Activated T-helper 2 cell treated with anti-CD3 and anti-CD28 coated beads, Interferon-gamma antibody, Interleukin-2, Interleukin-4, amounts not matched to agents 10 μg/mL and 5 μg/mL and 100 μg/mL, durations not matched to agents 14 hours and 24 hours and 36 hours (primary cell): ENCODE measurements at regions not wholly inside any gene's neighbourhood (a gene's known extent, or its start where the extent isn't known, plus 50 kb on each side); places are given as distances from the start of the nearest gene placed in this dataset.

Experiments used
- DNase-seq: peaks from one replicate; pipeline ENCODE4 v3.0.0; 2021; ENCODE audit warnings: low spot score
- H3K27ac Mint-ChIP-seq: one replicate; pipeline ENCODE4 v1.8.0; 2021; ENCODE audit warnings: mixed read lengths
- H3K27me3 Mint-ChIP-seq: one replicate; pipeline ENCODE4 v1.8.0; 2021; ENCODE audit warnings: low read depth, mixed read lengths
- H3K36me3 Mint-ChIP-seq: one replicate; pipeline ENCODE4 v1.8.0; 2021; ENCODE audit warnings: low read depth, mixed read lengths
- H3K4me1 Mint-ChIP-seq: one replicate; pipeline ENCODE4 v1.8.0; 2021; ENCODE audit warnings: low read depth, mixed read lengths
- H3K4me3 Mint-ChIP-seq: one replicate; pipeline ENCODE4 v1.8.0; 2021; ENCODE audit warnings: low read depth, mild to moderate bottlenecking, moderate library complexity, mixed read lengths
- H3K9me3 Mint-ChIP-seq: one replicate; pipeline ENCODE4 v1.8.0; 2021; ENCODE audit warnings: mixed read lengths
- intact Hi-C: fragments of 100-400 bp; cut with micrococcal nuclease; formaldehyde crosslinking; loops from one replicate; pipeline ENCODE4 v1.15.1; 2023

DNA sequence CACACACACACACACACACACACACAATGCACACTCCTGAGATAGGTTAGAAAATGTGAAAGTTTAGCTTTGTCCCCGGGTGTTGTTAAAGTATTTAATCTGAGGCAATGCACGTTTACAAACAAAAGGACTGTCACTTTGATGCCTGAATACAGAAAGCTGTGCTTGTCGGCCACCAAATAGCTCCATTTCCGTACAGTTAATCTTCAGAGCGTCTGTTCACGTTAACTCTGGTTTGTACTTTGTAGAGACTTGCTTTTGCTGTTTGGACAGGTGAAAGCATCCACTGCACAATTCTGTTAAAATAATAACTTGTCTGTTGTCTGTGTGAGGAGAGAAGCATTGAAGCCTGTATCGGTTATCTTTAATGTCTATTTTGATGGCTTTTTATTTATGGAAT, 267.8 kb downstream of the FGF9 start:
- H3K4me3 Mint-ChIP-seq = no peak overlapping the region
- H3K4me1 Mint-ChIP-seq = no peaks in the 10 kb centered on the region
- H3K36me3 Mint-ChIP-seq = no peaks in the 10 kb centered on the region
- no peak for DNase-seq
- H3K27me3 Mint-ChIP-seq = no peaks in the 10 kb centered on the region
- peaks cover 8% of the 10 kb centered on the region for H3K9me3 Mint-ChIP-seq
- H3K27ac Mint-ChIP-seq = no peak overlapping the region
- intact Hi-C loops = no loop called here

- Mint-ChIP-seq H3K36me3 (peaks cover 4% of the 10 kb centered on the region), H3K4me3 (no peak overlapping the region), H3K9me3 (peaks cover 29% of the 10 kb centered on the region), H3K27me3 (no peaks in the 10 kb centered on the region), H3K27ac (no peak overlapping the region), H3K4me1 (no peaks in the 10 kb centered on the region)
- intact Hi-C loops = no loop called here
- no peak for DNase-seq
Measured at GRCh38 chr13:21942061-21942460, 271.2 kb downstream of the FGF9 start.

DNA sequence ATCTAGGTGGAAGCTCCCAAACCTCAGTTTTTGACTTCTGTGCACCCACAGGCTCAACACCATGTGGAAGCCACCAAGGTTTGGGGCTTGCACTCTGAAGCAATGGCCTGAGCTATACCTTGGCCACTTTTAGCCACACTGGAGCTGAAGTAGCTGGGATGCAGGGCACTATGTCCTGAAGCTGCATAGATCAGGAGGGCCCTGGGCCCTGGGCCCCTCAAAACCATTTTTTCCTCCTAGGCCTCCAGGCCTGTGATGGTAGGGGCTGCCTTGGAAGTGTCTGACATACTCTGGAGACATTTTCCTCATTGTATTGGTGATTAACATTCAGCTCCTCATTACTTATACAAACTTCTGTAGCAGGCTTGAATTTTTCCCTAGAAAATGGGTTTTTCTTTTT, 273.7 kb downstream of the FGF9 start:
- no peak overlapping the region for H3K27ac Mint-ChIP-seq
- intact Hi-C loops = no loop called here
- peaks cover 34% of the 10 kb centered on the region for H3K9me3 Mint-ChIP-seq
- no peak for DNase-seq
- no peak overlapping the region for H3K4me3 Mint-ChIP-seq
- no peaks in the 10 kb centered on the region for H3K4me1 Mint-ChIP-seq
- peaks cover 4% of the 10 kb centered on the region for H3K36me3 Mint-ChIP-seq
- no peaks in the 10 kb centered on the region for H3K27me3 Mint-ChIP-seq

GRCh38 chr13:21945195-21945594, 274.3 kb downstream of the FGF9 start:
- no peaks in the 10 kb centered on the region for H3K4me1 Mint-ChIP-seq
- intact Hi-C loops = no loop called here
- H3K4me3 Mint-ChIP-seq = no peak overlapping the region
- H3K27ac Mint-ChIP-seq = no peak overlapping the region
- no peaks in the 10 kb centered on the region for H3K27me3 Mint-ChIP-seq
- DNase-seq = no peak
- H3K9me3 Mint-ChIP-seq = peaks cover 34% of the 10 kb centered on the region
- H3K36me3 Mint-ChIP-seq = peaks cover 4% of the 10 kb centered on the region

DNA sequence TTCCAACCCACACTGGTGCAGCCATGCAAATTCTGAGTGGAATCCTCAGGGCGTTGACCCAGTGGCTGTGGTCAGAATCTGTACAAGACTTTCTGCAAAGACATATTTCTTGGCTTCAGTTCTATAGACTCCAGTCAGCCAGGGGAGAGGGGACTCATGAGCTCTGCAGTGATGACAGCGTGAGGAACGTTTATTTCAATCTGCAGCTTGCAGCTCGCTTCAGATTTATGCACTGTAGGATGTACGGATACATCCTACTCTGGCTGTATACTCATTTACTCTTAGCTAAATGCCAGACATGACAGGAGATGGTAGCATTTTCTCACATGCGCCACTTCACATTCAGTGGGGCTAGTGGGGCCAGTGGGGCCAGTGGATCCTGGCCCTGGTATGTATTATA, 276.1 kb downstream of the FGF9 start:
- intact Hi-C loops = no loop called here
- DNase-seq = no peak
- peaks cover 34% of the 10 kb centered on the region for H3K9me3 Mint-ChIP-seq
- peaks cover 4% of the 10 kb centered on the region for H3K36me3 Mint-ChIP-seq
- H3K27ac Mint-ChIP-seq = no peak overlapping the region
- H3K4me3 Mint-ChIP-seq = no peak overlapping the region
- H3K27me3 Mint-ChIP-seq = no peaks in the 10 kb centered on the region
- no peaks in the 10 kb centered on the region for H3K4me1 Mint-ChIP-seq

- Mint-ChIP-seq H3K27me3 (no peaks in the 10 kb centered on the region), H3K4me1 (no peaks in the 10 kb centered on the region), H3K9me3 (peaks cover 27% of the 10 kb centered on the region), H3K36me3 (peaks cover 4% of the 10 kb centered on the region), H3K4me3 (no peak overlapping the region), H3K27ac (no peak overlapping the region)
- intact Hi-C loops = no loop called here
- DNase-seq = no peak
Measured at GRCh38 chr13:21948769-21949474, 278.0 kb downstream of the FGF9 start.

DNA sequence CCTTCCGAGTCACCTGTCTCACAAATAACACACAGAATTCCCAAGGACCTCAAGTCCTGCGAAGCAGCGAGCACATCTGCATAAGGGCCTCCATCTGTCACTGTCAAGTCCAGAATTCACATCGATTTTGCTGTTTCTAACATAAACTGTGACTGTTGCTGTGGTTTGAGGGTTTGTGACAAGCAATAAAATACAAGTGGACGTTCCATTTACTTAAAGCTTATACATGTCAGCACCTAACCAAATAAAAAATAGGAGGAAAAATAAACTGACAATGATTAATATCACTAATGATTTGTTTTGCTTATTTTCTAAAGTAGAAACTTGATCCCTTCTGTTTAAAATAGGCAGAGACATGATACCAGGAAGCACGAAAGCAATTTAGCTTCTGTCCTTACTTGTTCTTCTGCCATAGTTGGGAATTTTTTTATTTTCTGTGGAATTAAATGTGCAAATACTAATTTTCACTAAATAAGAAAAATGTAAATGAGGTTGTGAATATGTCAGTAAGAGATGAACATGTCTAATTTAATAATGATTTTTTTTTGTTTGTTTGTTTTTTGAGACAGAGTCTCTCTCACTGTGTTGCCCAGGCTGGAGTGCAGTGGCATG, 279.1 kb downstream of the FGF9 start:
- Mint-ChIP-seq H3K27ac (no peak overlapping the region), H3K4me1 (no peaks in the 10 kb centered on the region), H3K27me3 (no peaks in the 10 kb centered on the region), H3K36me3 (peaks cover 4% of the 10 kb centered on the region), H3K4me3 (no peak overlapping the region), H3K9me3 (peaks cover 24% of the 10 kb centered on the region)
- no peak for DNase-seq
- intact Hi-C loops = no loop called here

- Mint-ChIP-seq H3K27ac (no peak overlapping the region), H3K4me1 (no peaks in the 10 kb centered on the region), H3K4me3 (no peak overlapping the region), H3K27me3 (no peaks in the 10 kb centered on the region), H3K36me3 (no peaks in the 10 kb centered on the region), H3K9me3 (peaks cover 13% of the 10 kb centered on the region)
- no peak for DNase-seq
- intact Hi-C loops = no loop called here
Measured at GRCh38 chr13:21956666-21957065, 285.8 kb downstream of the FGF9 start.

- Mint-ChIP-seq H3K4me3 (no peak overlapping the region), H3K27ac (no peak overlapping the region), H3K27me3 (no peaks in the 10 kb centered on the region), H3K36me3 (no peaks in the 10 kb centered on the region), H3K9me3 (peaks cover 13% of the 10 kb centered on the region), H3K4me1 (no peaks in the 10 kb centered on the region)
- intact Hi-C loops = no loop called here
- DNase-seq = no peak
Measured at GRCh38 chr13:21957833-21958232, 287.0 kb downstream of the FGF9 start.

GRCh38 chr13:21960108-21960507, 289.2 kb downstream of the FGF9 start:
- Mint-ChIP-seq H3K9me3 (peaks cover 13% of the 10 kb centered on the region), H3K27me3 (no peaks in the 10 kb centered on the region), H3K4me3 (no peak overlapping the region), H3K27ac (no peak overlapping the region), H3K4me1 (no peaks in the 10 kb centered on the region), H3K36me3 (no peaks in the 10 kb centered on the region)
- intact Hi-C loops = no loop called here
- DNase-seq = no peak

DNA sequence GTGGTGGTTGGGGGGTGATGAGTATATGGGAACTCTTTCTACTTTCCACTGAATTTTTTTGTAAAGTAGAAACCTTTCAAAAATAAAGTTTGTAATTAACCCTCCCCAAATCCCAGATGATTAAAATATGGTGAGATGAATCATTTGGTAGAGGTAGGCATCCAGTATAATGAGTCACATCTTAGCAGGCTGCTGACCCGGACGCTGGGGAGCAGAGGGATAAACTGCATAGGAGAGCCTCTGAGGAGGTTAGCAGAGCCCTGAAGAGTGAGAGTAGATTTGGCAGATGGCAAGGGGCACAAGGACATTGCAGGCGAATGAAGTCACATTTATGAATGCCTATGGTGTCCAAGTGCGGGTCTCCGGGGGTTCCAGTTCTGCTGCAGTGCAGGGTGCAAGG, 293.8 kb downstream of the FGF9 start:
- intact Hi-C loops = no loop called here
- Mint-ChIP-seq H3K4me1 (peaks cover 2% of the 10 kb centered on the region), H3K9me3 (peaks cover 5% of the 10 kb centered on the region), H3K27ac (no peak overlapping the region), H3K36me3 (no peaks in the 10 kb centered on the region), H3K4me3 (no peak overlapping the region), H3K27me3 (no peaks in the 10 kb centered on the region)
- no peak for DNase-seq

DNA sequence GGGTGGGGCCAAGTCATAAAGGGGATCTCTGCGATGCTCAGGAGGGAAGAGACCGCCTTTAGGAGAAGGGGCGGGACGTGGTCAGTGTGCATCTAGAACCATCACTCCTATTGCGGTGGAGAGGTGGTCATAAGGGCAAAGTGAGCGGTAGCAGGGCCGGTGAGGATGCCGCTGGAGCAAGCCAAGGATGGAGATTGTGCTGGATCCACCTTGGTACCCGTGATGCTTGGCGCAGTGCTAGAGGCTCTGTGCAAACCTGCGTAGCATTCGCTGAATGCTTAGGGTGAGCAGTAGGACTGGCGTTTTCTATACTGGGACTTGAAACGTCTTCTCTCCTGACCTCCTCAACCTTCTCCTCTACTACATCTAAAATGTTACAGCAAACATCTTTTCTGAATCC, 294.2 kb downstream of the FGF9 start:
- DNase-seq = no peak
- H3K27ac Mint-ChIP-seq = no peak overlapping the region
- intact Hi-C loops = no loop called here
- H3K27me3 Mint-ChIP-seq = no peaks in the 10 kb centered on the region
- peaks cover 2% of the 10 kb centered on the region for H3K4me1 Mint-ChIP-seq
- no peaks in the 10 kb centered on the region for H3K36me3 Mint-ChIP-seq
- H3K4me3 Mint-ChIP-seq = no peak overlapping the region
- H3K9me3 Mint-ChIP-seq = peaks cover under 1% of the 10 kb centered on the region

DNA sequence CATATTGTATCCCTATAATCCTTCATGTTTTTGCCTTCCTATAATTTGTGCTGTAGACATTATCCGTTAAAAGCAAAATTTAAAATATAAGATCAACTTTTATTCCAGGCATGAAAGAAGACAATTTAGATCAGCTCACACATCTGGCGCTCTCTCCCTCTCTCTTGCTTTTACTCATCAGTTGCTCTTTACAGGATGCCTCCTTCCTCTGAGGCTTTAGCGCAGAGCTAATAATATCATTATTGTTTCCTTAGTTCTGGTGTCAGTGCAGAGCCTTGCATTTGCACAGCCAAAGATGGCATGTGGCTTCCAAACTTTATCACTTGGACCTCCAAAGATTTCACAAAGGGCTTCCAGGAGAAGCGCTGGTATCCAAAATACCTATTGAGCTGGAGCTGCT, 295.1 kb downstream of the FGF9 start:
- no peak for DNase-seq
- Mint-ChIP-seq H3K9me3 (no peaks in the 10 kb centered on the region), H3K36me3 (no peaks in the 10 kb centered on the region), H3K27ac (no peak overlapping the region), H3K27me3 (no peaks in the 10 kb centered on the region), H3K4me3 (no peak overlapping the region), H3K4me1 (peaks cover 2% of the 10 kb centered on the region)
- intact Hi-C loops = no loop called here
